SK-N-SH (cell line): ENCODE measurements at regions not wholly inside any gene's neighbourhood (a gene's known extent, or its start where the extent isn't known, plus 50 kb on each side); places are given as distances from the start of the nearest gene placed in this dataset.

ENCODE experiments used
- CTCF ChIA-PET: fragments of 300-600, 350-600 bp; formaldehyde crosslinking; extraction: SDS; loops from one replicate; lab custom pipeline; 2021; lab: Yijun Ruan, JAX
- POLR2A ChIA-PET: fragments of 350-600 bp; sonication (Branson Sonifier 250); formaldehyde crosslinking; extraction: SDS; loops from one replicate; lab custom pipeline; 2020; ENCODE audit warnings: antibody characterized with exemption, inconsistent platforms; lab: Yijun Ruan, JAX
- DNase-seq: peaks from one replicate; pipeline ENCODE4 v3.0.0; 2012
- H2AFZ ChIP-seq: fragments of 200-600 bp; sonication (generic); 2 replicates; pipeline ENCODE4 v1.8.1; 2016; ENCODE audit warnings: antibody characterized with exemption, mild to moderate bottlenecking, low read depth
- H3F3A ChIP-seq: fragments of 200-600 bp; sonication (generic); replicated peaks from 2 replicates; pipeline ENCODE3; 2016; ENCODE audit warnings: antibody characterized with exemption, mild to moderate bottlenecking; ENCODE audit not compliant: insufficient read depth
- H3K27ac ChIP-seq, 2 experiments: fragments of 200-500 bp in 1 of 2; fragments of 200-600 bp in 1 of 2; sonication (Bioruptor generic) in 1 of 2; sonication (generic), shearing (Covaris generic) in 1 of 2; 2 replicates each; pipeline versions ENCODE4 v1.5.1 to v1.6.1; 2014 to 2016; ENCODE audit warnings: low read depth in 2 of 2, inconsistent platforms in 1 of 2, low read length in 1 of 2, mild to moderate bottlenecking in 1 of 2, mixed read lengths in 1 of 2
- H3K27me3 ChIP-seq: fragments of 200-600 bp; sonication (generic), shearing (Covaris generic); 2 replicates; pipeline ENCODE4 v1.6.1; 2016; ENCODE audit warnings: mixed run types; ENCODE audit not compliant: insufficient read depth
- H3K36me3 ChIP-seq, 2 experiments: fragments of 200-500 bp in 1 of 2; fragments of 200-600 bp in 1 of 2; sonication (Bioruptor generic) in 1 of 2; sonication (generic) in 1 of 2; replicated peaks in 1 of 2; 2 replicates each; pipeline versions ENCODE3 to v1.5.1; 2014 to 2016; ENCODE audit warnings: low read length in 1 of 2, mild to moderate bottlenecking in 1 of 2; ENCODE audit not compliant: insufficient read depth in 2 of 2, control insufficient read depth in 1 of 2
- H3K4me1 ChIP-seq, 2 experiments: fragments of 200-500 bp in 1 of 2; fragments of 200-600 bp in 1 of 2; sonication (Bioruptor generic) in 1 of 2; sonication (generic), shearing (Covaris generic) in 1 of 2; 2 replicates each; pipeline versions ENCODE4 v1.5.1 to v1.6.1; 2014 to 2016; ENCODE audit warnings: low read depth in 1 of 2, low read length in 1 of 2, mixed run types in 1 of 2; ENCODE audit not compliant: insufficient read depth in 2 of 2, control insufficient read depth in 1 of 2
- H3K4me2 ChIP-seq: fragments of 200-600 bp; sonication (generic), shearing (Covaris generic); 2 replicates; pipeline ENCODE4 v1.6.1; 2017; ENCODE audit warnings: mixed run types
- H3K4me3 ChIP-seq, 2 experiments: fragments of 200-500 bp in 1 of 2; fragments of 200-600 bp in 1 of 2; sonication (Bioruptor generic) in 1 of 2; sonication (generic), shearing (Covaris generic) in 1 of 2; 2 replicates each; pipeline versions ENCODE4 v1.5.1 to v1.8.1; 2014 to 2016; ENCODE audit warnings: low read depth in 2 of 2, inconsistent platforms in 1 of 2, low read length in 1 of 2, mild to moderate bottlenecking in 1 of 2, mixed read lengths in 1 of 2, moderate library complexity in 1 of 2
- H3K79me2 ChIP-seq: fragments of 200-600 bp; sonication (generic); 2 replicates; pipeline ENCODE4 v1.8.1; 2017; ENCODE audit warnings: mild to moderate bottlenecking; ENCODE audit not compliant: insufficient read depth
- H3K9ac ChIP-seq: fragments of 200-600 bp; sonication (generic); 2 replicates; pipeline ENCODE4 v1.6.1; 2017; ENCODE audit warnings: mixed run types
- H3K9me2 ChIP-seq: fragments of 200-600 bp; sonication (generic); 2 replicates; pipeline ENCODE4 v1.6.1; 2017; ENCODE audit warnings: mixed run types
- H3K9me3 ChIP-seq: fragments of 200-600 bp; sonication (generic); 2 replicates; pipeline ENCODE4 v1.6.1; 2017; ENCODE audit warnings: mixed run types, mild to moderate bottlenecking, moderate library complexity
- H4K20me1 ChIP-seq: fragments of 200-600 bp; sonication (generic); 2 replicates; pipeline ENCODE4 v1.6.1; 2017; ENCODE audit warnings: mild to moderate bottlenecking, mixed run types; ENCODE audit not compliant: insufficient read depth
- CHD2 ChIP-seq: fragments of 150-350 bp; IDR thresholded peaks from 2 replicates; pipeline ENCODE4 v1.6.1; 2018; ENCODE audit warnings: low read length; ENCODE audit not compliant: partially characterized antibody
- EP300 ChIP-seq, 2 experiments: IDR thresholded peaks; 2 replicates each; pipeline versions ENCODE4 v1.4.0 to v1.6.1; 2012; ENCODE audit warnings: borderline replicate concordance in 1 of 2, low read depth in 1 of 2, low read length in 1 of 2
- FOSL2 ChIP-seq: IDR thresholded peaks from 2 replicates; pipeline ENCODE4 v1.4.0; 2012; ENCODE audit warnings: low read depth, mild to moderate bottlenecking, moderate library complexity, borderline replicate concordance
- FOXJ3 ChIP-seq: sonication (generic); formaldehyde crosslinking; IDR thresholded peaks from 2 replicates; pipeline ENCODE4 v1.5.1; 2020; ENCODE audit warnings: mild to moderate bottlenecking, missing genetic modification reagents
- FOXM1 ChIP-seq: IDR thresholded peaks from 2 replicates; pipeline ENCODE4 v1.4.0; 2012; ENCODE audit warnings: low read depth, mild to moderate bottlenecking
- GABPA ChIP-seq: IDR thresholded peaks from 2 replicates; pipeline ENCODE4 v1.4.0; 2012; ENCODE audit warnings: low read depth, mild to moderate bottlenecking
- GATA2 ChIP-seq: sonication (generic); formaldehyde crosslinking; IDR thresholded peaks from 2 replicates; pipeline ENCODE4 v1.5.0; 2020; ENCODE audit warnings: mild to moderate bottlenecking, missing genetic modification reagents
- JUND ChIP-seq: IDR thresholded peaks from 2 replicates; pipeline ENCODE4 v1.4.0; 2012
- MXI1 ChIP-seq: IDR thresholded peaks from 2 replicates; pipeline ENCODE4 v1.6.1; 2012; ENCODE audit warnings: mild to moderate bottlenecking, low read depth, low read length, improper control_type of control experiment
- NFIC ChIP-seq: IDR thresholded peaks from 2 replicates; pipeline ENCODE4 v1.4.0; 2012; ENCODE audit warnings: borderline replicate concordance
- POLR2AphosphoS5 ChIP-seq: IDR thresholded peaks from 2 replicates; pipeline ENCODE4 v1.6.1; 2012; ENCODE audit warnings: low read depth, low read length
- RAD21 ChIP-seq: IDR thresholded peaks from 2 replicates; pipeline ENCODE4 v1.6.1; 2012; ENCODE audit warnings: mild to moderate bottlenecking, low read length
- RCOR1 ChIP-seq: fragments of 150-350 bp; IDR thresholded peaks from 2 replicates; pipeline ENCODE4 v1.6.1; 2017; ENCODE audit warnings: antibody characterized with exemption, low read length
- RFX5 ChIP-seq: IDR thresholded peaks from 2 replicates; pipeline ENCODE4 v1.6.1; 2012; ENCODE audit warnings: mild to moderate bottlenecking, improper control_type of control experiment, low read length
- RXRA ChIP-seq: IDR thresholded peaks from 2 replicates; pipeline ENCODE4 v1.4.0; 2012; ENCODE audit warnings: low read depth, mild to moderate bottlenecking, borderline replicate concordance
- SIN3A ChIP-seq: IDR thresholded peaks from 2 replicates; pipeline ENCODE4 v1.6.1; 2012; ENCODE audit warnings: low read depth, mild to moderate bottlenecking, low read length, moderate library complexity, borderline replicate concordance
- SMC3 ChIP-seq: IDR thresholded peaks from 2 replicates; pipeline ENCODE4 v1.6.1; 2012; ENCODE audit warnings: low read depth, low read length, improper control_type of control experiment
- TAF1 ChIP-seq: IDR thresholded peaks from 2 replicates; pipeline ENCODE4 v1.6.1; 2012; ENCODE audit warnings: low read depth, mild to moderate bottlenecking, low read length, moderate library complexity, borderline replicate concordance
- TCF12 ChIP-seq: IDR thresholded peaks from 2 replicates; pipeline ENCODE4 v1.4.0; 2012
- TEAD4 ChIP-seq: IDR thresholded peaks from 2 replicates; pipeline ENCODE4 v1.4.0; 2012; ENCODE audit warnings: mild to moderate bottlenecking, borderline replicate concordance; ENCODE audit not compliant: insufficient read depth
- YY1 ChIP-seq: IDR thresholded peaks from 2 replicates; pipeline ENCODE4 v1.4.0; 2012; ENCODE audit warnings: low read depth, mild to moderate bottlenecking
- WGBS: methylation state at CpG from one replicate; pipeline ENCODE4 v1.1.6; 2017; ENCODE audit warnings: low lambda C conversion rate; 5-methylcytosine and 5-hydroxymethylcytosine counted together
- TF ChIP-seq, protein P1 (sequence below): IDR thresholded peaks from 2 replicates; pipeline ENCODE4 v1.6.1; 2012; ENCODE audit warnings: mild to moderate bottlenecking, low read depth, low read length, moderate library complexity
- TF ChIP-seq, protein P2 (sequence below): IDR thresholded peaks from 2 replicates; pipeline ENCODE4 v1.4.0; 2012; ENCODE audit warnings: low read depth, borderline replicate concordance
- TF ChIP-seq, protein P3 (sequence below): IDR thresholded peaks from 2 replicates; pipeline ENCODE4 v1.4.0; 2012; ENCODE audit warnings: low read depth, borderline replicate concordance
- TF ChIP-seq, protein P4 (sequence below): IDR thresholded peaks from 2 replicates; pipeline ENCODE4 v1.4.0; 2012; ENCODE audit warnings: low read depth
- TF ChIP-seq, protein P5 (sequence below): fragments of 200-600 bp; sonication (generic); IDR thresholded peaks from 2 replicates; pipeline ENCODE4 v1.6.1; 2017; ENCODE audit warnings: antibody characterized with exemption, mild to moderate bottlenecking, moderate library complexity
- TF ChIP-seq, protein P6 (sequence below): fragments of 150-350 bp; IDR thresholded peaks from 2 replicates; pipeline ENCODE4 v1.6.1; 2016; ENCODE audit warnings: mild to moderate bottlenecking, low read depth, low read length

DNA sequence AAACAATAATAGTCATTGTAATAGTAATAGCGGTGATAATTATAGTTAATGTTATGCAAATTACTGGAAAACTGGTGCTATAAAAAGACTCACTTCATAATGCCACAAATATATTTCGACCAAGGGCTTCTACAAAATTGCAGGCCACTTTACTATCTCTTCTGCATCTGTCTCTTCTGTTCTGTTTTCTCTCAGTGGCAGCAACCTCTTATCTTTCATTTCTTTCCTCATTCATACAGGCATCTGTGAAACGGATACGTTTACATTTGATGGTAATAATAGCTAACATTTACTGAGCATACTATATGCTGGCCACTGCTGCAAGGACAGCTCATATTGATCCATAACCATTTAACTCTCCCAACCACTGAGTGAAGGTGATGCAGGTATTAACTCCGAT is 537.4 kb upstream of the PFKP start:
- 8% methylated on average over 5 of the region's 5 CpGs for WGBS
- TF ChIP-seq MXI1 (no peak), SIN3A (no peak), NFIC (no peak), FOXM1 (no peak), POLR2AphosphoS5 (no peak), GATA2 (peak; percentile 96), EP300 (IDR thresholded peaks at IDR 0.05; ENCODE audit: borderline replicate concordance in 1 of 2, low read depth in 1 of 2, low read length in 1 of 2) (peak in 1 of 2 experiments; percentile 72; a peak in 1 of 4 replicates), RAD21 (no peak), TCF12 (peak; percentile 19; the same call in 1 of the 2 replicates), RFX5 (no peak), RXRA (no peak), FOXJ3 (CRISPR knock-in tag) (peak; percentile 82), FOSL2 (no peak), GABPA (no peak), JUND (no peak), CHD2 (peak; percentile 56), RCOR1 (peak; percentile 86), TEAD4 (no peak), YY1 (no peak), SMC3 (no peak), TAF1 (no peak)
- TF ChIP-seq, protein P1, sequence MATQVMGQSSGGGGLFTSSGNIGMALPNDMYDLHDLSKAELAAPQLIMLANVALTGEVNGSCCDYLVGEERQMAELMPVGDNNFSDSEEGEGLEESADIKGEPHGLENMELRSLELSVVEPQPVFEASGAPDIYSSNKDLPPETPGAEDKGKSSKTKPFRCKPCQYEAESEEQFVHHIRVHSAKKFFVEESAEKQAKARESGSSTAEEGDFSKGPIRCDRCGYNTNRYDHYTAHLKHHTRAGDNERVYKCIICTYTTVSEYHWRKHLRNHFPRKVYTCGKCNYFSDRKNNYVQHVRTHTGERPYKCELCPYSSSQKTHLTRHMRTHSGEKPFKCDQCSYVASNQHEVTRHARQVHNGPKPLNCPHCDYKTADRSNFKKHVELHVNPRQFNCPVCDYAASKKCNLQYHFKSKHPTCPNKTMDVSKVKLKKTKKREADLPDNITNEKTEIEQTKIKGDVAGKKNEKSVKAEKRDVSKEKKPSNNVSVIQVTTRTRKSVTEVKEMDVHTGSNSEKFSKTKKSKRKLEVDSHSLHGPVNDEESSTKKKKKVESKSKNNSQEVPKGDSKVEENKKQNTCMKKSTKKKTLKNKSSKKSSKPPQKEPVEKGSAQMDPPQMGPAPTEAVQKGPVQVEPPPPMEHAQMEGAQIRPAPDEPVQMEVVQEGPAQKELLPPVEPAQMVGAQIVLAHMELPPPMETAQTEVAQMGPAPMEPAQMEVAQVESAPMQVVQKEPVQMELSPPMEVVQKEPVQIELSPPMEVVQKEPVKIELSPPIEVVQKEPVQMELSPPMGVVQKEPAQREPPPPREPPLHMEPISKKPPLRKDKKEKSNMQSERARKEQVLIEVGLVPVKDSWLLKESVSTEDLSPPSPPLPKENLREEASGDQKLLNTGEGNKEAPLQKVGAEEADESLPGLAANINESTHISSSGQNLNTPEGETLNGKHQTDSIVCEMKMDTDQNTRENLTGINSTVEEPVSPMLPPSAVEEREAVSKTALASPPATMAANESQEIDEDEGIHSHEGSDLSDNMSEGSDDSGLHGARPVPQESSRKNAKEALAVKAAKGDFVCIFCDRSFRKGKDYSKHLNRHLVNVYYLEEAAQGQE = no peak
- TF ChIP-seq, protein P2, sequence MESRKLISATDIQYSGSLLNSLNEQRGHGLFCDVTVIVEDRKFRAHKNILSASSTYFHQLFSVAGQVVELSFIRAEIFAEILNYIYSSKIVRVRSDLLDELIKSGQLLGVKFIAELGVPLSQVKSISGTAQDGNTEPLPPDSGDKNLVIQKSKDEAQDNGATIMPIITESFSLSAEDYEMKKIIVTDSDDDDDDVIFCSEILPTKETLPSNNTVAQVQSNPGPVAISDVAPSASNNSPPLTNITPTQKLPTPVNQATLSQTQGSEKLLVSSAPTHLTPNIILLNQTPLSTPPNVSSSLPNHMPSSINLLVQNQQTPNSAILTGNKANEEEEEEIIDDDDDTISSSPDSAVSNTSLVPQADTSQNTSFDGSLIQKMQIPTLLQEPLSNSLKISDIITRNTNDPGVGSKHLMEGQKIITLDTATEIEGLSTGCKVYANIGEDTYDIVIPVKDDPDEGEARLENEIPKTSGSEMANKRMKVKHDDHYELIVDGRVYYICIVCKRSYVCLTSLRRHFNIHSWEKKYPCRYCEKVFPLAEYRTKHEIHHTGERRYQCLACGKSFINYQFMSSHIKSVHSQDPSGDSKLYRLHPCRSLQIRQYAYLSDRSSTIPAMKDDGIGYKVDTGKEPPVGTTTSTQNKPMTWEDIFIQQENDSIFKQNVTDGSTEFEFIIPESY = no peak
- TF ChIP-seq, protein P3, sequence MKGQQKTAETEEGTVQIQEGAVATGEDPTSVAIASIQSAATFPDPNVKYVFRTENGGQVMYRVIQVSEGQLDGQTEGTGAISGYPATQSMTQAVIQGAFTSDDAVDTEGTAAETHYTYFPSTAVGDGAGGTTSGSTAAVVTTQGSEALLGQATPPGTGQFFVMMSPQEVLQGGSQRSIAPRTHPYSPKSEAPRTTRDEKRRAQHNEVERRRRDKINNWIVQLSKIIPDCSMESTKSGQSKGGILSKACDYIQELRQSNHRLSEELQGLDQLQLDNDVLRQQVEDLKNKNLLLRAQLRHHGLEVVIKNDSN = no peak
- TF ChIP-seq, protein P4, sequence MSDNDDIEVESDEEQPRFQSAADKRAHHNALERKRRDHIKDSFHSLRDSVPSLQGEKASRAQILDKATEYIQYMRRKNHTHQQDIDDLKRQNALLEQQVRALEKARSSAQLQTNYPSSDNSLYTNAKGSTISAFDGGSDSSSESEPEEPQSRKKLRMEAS = no peak
- TF ChIP-seq, protein P5, sequence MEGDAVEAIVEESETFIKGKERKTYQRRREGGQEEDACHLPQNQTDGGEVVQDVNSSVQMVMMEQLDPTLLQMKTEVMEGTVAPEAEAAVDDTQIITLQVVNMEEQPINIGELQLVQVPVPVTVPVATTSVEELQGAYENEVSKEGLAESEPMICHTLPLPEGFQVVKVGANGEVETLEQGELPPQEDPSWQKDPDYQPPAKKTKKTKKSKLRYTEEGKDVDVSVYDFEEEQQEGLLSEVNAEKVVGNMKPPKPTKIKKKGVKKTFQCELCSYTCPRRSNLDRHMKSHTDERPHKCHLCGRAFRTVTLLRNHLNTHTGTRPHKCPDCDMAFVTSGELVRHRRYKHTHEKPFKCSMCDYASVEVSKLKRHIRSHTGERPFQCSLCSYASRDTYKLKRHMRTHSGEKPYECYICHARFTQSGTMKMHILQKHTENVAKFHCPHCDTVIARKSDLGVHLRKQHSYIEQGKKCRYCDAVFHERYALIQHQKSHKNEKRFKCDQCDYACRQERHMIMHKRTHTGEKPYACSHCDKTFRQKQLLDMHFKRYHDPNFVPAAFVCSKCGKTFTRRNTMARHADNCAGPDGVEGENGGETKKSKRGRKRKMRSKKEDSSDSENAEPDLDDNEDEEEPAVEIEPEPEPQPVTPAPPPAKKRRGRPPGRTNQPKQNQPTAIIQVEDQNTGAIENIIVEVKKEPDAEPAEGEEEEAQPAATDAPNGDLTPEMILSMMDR = no peak
- TF ChIP-seq, protein P6, sequence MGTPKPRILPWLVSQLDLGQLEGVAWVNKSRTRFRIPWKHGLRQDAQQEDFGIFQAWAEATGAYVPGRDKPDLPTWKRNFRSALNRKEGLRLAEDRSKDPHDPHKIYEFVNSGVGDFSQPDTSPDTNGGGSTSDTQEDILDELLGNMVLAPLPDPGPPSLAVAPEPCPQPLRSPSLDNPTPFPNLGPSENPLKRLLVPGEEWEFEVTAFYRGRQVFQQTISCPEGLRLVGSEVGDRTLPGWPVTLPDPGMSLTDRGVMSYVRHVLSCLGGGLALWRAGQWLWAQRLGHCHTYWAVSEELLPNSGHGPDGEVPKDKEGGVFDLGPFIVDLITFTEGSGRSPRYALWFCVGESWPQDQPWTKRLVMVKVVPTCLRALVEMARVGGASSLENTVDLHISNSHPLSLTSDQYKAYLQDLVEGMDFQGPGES = no peak

More for the DNA sequence above, 537.4 kb upstream of the PFKP start:
- no peak overlapping the region for H3K4me2 ChIP-seq
- no peaks in the 10 kb centered on the region for H3K27me3 ChIP-seq
- CTCF ChIA-PET = interaction anchor here (0.5 to 1.0 kb wide), 2 partner anchors 30 to 1314 kb away, joined by 3 to 4 read pairs; no protein-coding TSS in a partner anchor
- DNase-seq = peak; percentile 66
- POLR2A ChIA-PET = no interaction called here
- no peaks in the 10 kb centered on the region for H3K9me2 ChIP-seq
- H3K4me3 ChIP-seq = no peak overlapping the region
- H3K36me3 ChIP-seq = no peaks in the 10 kb centered on the region
- no peaks in the 10 kb centered on the region for H3K9me3 ChIP-seq
- no peak overlapping the region for H3K27ac ChIP-seq
- peaks cover 0 to 6% of the 10 kb centered on the region in 2 experiments; a peak in 2 of 4 replicates for H3K4me1 ChIP-seq
- no peaks in the 10 kb centered on the region for H4K20me1 ChIP-seq
- no peak overlapping the region for H3K9ac ChIP-seq
- H3F3A ChIP-seq = no peaks in the 10 kb centered on the region
- no peak overlapping the region for H2AFZ ChIP-seq
- no peaks in the 10 kb centered on the region for H3K79me2 ChIP-seq
